ENCODE measurements at regions not wholly inside any gene's neighbourhood (a gene's known extent, or its start where the extent isn't known, plus 50 kb on each side); places are given as distances from the start of the nearest gene placed in this dataset.

- no peak for DNase-seq (ENCODE audit: low read depth)
- TF ChIP-seq CTCF (conservative IDR thresholded peaks at IDR 0.05; ENCODE audit: low read depth, low read length) = no peak
- no peak overlapping the region for H3K4me3 ChIP-seq (ENCODE audit: low read depth, low read length)
Observed at GRCh38 chr5:54628050-54628449, 110.5 kb downstream of the SNX18 start.

- no peak for TF ChIP-seq CTCF (conservative IDR thresholded peaks at IDR 0.05; ENCODE audit: low read depth, low read length)
- H3K4me3 ChIP-seq (ENCODE audit: low read depth, low read length) = no peak overlapping the region
- no peak for DNase-seq (ENCODE audit: low read depth)
Observed at GRCh38 chr5:54626407-54626806, 108.8 kb downstream of the SNX18 start.

- peak; percentile 75 for DNase-seq (ENCODE audit: low read depth)
- TF ChIP-seq CTCF (conservative IDR thresholded peaks at IDR 0.05; ENCODE audit: low read depth, low read length) = no peak
- no peak overlapping the region for H3K4me3 ChIP-seq (ENCODE audit: low read depth, low read length)
Observed at GRCh38 chr5:54624805-54625568, 107.4 kb downstream of the SNX18 start.

GRCh38 chr5:54621709-54622108 is 104.2 kb downstream of the SNX18 start:
- no peak for TF ChIP-seq CTCF (conservative IDR thresholded peaks at IDR 0.05; ENCODE audit: low read depth, low read length)
- no peak for DNase-seq (ENCODE audit: low read depth)
- H3K4me3 ChIP-seq (ENCODE audit: low read depth, low read length) = no peak overlapping the region

- no peak overlapping the region for H3K4me3 ChIP-seq (ENCODE audit: low read depth, low read length)
- no peak for DNase-seq (ENCODE audit: low read depth)
- TF ChIP-seq CTCF (conservative IDR thresholded peaks at IDR 0.05; ENCODE audit: low read depth, low read length) = no peak
Observed at GRCh38 chr5:54621048-54621447, 103.5 kb downstream of the SNX18 start.

- no peak for DNase-seq (ENCODE audit: low read depth)
- H3K4me3 ChIP-seq (ENCODE audit: low read depth, low read length) = no peak overlapping the region
- no peak for TF ChIP-seq CTCF (conservative IDR thresholded peaks at IDR 0.05; ENCODE audit: low read depth, low read length)
Observed at GRCh38 chr5:54620141-54620933, 102.8 kb downstream of the SNX18 start.

Data from choroid plexus epithelial cell (primary cell).